Parathyroid adenoma (tissue), 2 donors: ENCODE measurements at regions not wholly inside any gene's neighbourhood (a gene's known extent, or its start where the extent isn't known, plus 50 kb on each side); places are given as distances from the start of the nearest gene placed in this dataset.
A peak's percentile ranks its signal among the peaks of the same experiment; 100 is the strongest.

ENCODE experiments used
- H2AFZ ChIP-seq: fragments of 300-600 bp; sonication (generic); one replicate; pipeline ENCODE4 v1.7.0; 2017; ENCODE audit warnings: antibody characterized with exemption, mild to moderate bottlenecking
- H3K27ac ChIP-seq: fragments of 300-600 bp; sonication (generic); one replicate; pipeline ENCODE4 v1.7.0; 2017
- H3K27me3 ChIP-seq: fragments of 300-600 bp; sonication (generic); one replicate; pipeline ENCODE4 v1.7.0; 2017; ENCODE audit warnings: low read length; ENCODE audit not compliant: control insufficient read depth, insufficient read depth
- H3K36me3 ChIP-seq: fragments of 300-600 bp; sonication (generic); one replicate; pipeline ENCODE4 v1.7.0; 2017; ENCODE audit warnings: low read length; ENCODE audit not compliant: control insufficient read depth, insufficient read depth
- H3K4me1 ChIP-seq: fragments of 300-600 bp; sonication (generic); one replicate; pipeline ENCODE4 v1.7.0; 2017; ENCODE audit warnings: control low read depth
- H3K4me2 ChIP-seq: fragments of 300-600 bp; sonication (generic); one replicate; pipeline ENCODE4 v1.7.0; 2017; ENCODE audit warnings: low read length
- H3K4me3 ChIP-seq: fragments of 300-600 bp; sonication (generic); one replicate; pipeline ENCODE4 v1.7.0; 2017; ENCODE audit warnings: low read depth, low read length
- H3K79me2 ChIP-seq: fragments of 300-600 bp; sonication (generic); one replicate; pipeline ENCODE4 v1.7.0; 2017; ENCODE audit warnings: control low read depth
- H3K9ac ChIP-seq: fragments of 300-600 bp; sonication (generic); one replicate; pipeline ENCODE4 v1.7.0; 2017; ENCODE audit warnings: mild to moderate bottlenecking
- H3K9me3 ChIP-seq: fragments of 300-600 bp; sonication (generic); one replicate; pipeline ENCODE4 v1.7.0; 2017; ENCODE audit warnings: low read length; ENCODE audit not compliant: control insufficient read depth
- TF ChIP-seq, protein P1 (sequence below): fragments of 300-600 bp; sonication (generic); IDR thresholded peaks from one replicate; pipeline ENCODE4 v1.7.0; 2017; ENCODE audit warnings: antibody characterized with exemption, mild to moderate bottlenecking
- donor health status: primary hyperparathyroidism.

DNA sequence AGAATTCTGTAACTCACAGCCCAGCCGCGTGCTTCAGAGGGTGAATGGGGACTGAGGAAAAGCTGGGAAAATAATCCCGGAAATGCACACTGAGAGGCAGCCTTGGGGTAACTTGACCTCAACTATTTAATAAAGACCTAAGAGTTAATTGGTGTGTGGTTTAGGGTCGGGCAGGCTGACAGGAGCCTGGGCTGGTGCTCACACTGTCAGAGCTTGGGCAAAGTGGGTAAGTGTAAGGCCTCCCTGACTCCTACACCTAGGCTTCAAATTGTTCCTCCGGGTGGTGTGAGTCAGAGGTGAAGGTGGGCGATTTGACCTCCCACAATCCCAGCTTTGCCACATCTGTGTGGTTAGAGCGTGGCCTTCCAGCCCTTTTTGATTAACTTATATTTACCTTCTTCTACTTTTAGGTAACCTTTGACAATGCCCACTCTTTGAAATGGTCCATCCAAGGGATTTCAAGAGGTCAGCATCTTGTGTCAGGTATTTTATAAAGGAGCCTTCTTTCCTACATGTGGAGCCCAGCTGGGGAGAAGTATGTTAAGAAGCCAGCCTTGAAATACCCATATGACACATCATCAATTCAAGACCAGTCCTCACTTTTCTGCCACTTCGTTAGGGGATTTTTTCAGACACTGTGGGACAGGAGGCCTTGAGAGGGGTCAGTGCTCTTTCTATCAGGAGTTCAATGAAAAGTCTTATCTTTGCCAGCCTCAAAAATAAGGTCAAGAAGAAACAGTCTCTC is 114.2 kb downstream of the NUFIP1 start:
- Histone ChIP-seq H3K9me3 (no peaks in the 10 kb centered on the region), H3K9ac (no peak overlapping the region), H3K4me2 (no peak overlapping the region), H3K27ac (no peak overlapping the region), H3K36me3 (no peaks in the 10 kb centered on the region), H3K4me1 (no peaks in the 10 kb centered on the region), H3K27me3 (no peaks in the 10 kb centered on the region), H3K4me3 (no peak overlapping the region), H2AFZ (no peak overlapping the region), H3K79me2 (no peaks in the 10 kb centered on the region)
- TF ChIP-seq, protein P1, sequence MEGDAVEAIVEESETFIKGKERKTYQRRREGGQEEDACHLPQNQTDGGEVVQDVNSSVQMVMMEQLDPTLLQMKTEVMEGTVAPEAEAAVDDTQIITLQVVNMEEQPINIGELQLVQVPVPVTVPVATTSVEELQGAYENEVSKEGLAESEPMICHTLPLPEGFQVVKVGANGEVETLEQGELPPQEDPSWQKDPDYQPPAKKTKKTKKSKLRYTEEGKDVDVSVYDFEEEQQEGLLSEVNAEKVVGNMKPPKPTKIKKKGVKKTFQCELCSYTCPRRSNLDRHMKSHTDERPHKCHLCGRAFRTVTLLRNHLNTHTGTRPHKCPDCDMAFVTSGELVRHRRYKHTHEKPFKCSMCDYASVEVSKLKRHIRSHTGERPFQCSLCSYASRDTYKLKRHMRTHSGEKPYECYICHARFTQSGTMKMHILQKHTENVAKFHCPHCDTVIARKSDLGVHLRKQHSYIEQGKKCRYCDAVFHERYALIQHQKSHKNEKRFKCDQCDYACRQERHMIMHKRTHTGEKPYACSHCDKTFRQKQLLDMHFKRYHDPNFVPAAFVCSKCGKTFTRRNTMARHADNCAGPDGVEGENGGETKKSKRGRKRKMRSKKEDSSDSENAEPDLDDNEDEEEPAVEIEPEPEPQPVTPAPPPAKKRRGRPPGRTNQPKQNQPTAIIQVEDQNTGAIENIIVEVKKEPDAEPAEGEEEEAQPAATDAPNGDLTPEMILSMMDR, result no peak

DNA sequence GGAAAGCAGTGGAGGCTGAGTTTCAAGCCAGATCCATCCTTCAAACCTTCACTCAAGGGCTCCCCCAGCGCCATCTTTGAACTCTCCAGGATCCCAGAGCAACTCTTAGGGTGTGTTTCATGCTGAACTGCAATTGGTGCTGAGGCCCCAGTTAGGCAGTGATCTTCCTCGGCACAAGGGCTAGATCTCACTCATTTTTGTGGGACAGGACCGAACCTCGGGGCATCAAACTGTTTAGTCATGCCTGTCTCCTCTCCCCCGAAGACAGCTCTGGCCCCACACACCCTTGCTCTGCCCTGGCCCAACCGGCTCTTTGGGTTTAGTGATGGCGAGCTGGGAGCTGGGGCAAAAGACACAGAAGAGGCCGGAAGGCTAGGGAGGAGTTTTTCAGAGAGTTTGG is 115.1 kb downstream of the NUFIP1 start:
- no peaks in the 10 kb centered on the region for H3K4me1 ChIP-seq
- no peak overlapping the region for H3K4me3 ChIP-seq
- TF ChIP-seq, protein P1, result no peak
- no peaks in the 10 kb centered on the region for H3K27me3 ChIP-seq
- H3K79me2 ChIP-seq, result no peaks in the 10 kb centered on the region
- no peak overlapping the region for H3K27ac ChIP-seq
- H3K36me3 ChIP-seq, result no peaks in the 10 kb centered on the region
- no peak overlapping the region for H3K4me2 ChIP-seq
- no peak overlapping the region for H3K9ac ChIP-seq
- H3K9me3 ChIP-seq, result no peaks in the 10 kb centered on the region
- H2AFZ ChIP-seq, result no peak overlapping the region

DNA sequence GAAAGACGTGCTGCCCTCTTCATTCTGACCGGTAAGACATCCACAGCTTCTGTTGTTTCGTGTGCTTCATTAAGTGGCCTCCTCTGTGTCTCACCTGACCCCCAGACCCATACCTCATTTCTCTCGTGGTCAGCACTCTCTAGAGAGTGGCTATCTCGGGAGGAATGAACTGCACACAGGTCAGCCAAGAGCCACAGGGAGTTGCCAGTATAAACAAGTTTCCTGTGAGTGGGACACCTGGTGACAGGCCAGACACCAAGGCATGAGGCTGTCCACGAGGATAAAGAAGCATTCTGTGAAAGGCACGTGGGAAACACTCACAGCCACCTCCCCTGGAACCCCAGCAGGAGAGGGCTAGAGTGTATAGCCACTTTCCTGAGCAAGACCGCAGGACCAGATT is 115.8 kb downstream of the NUFIP1 start:
- TF ChIP-seq, protein P1, result no peak
- Histone ChIP-seq H3K27me3 (no peaks in the 10 kb centered on the region), H3K79me2 (no peaks in the 10 kb centered on the region), H3K4me2 (no peak overlapping the region), H3K4me3 (no peak overlapping the region), H2AFZ (peak overlapping the region; percentile 50), H3K4me1 (no peaks in the 10 kb centered on the region), H3K9ac (no peak overlapping the region), H3K36me3 (no peaks in the 10 kb centered on the region), H3K9me3 (no peaks in the 10 kb centered on the region), H3K27ac (no peak overlapping the region)

DNA sequence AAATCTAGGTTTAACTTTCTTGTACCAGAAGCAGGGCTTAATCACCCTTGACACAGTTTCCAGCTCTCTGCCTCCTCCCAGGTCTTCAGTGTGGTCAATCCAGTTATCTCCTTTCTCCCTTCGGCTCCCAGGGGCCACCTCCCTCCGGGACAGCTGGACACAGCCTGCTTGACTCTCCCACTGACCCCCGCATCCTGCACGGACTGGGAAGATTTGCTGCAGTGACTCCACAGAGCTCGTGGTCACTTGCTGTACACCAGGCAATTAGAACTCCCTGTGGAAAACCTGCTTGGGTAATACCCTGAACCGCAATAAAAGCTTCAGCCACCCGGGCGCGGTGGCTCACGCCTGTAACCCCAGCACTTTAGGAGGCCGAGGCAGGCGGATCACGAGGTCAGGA is 116.5 kb downstream of the NUFIP1 start:
- Histone ChIP-seq H3K27me3 (no peaks in the 10 kb centered on the region), H3K36me3 (no peaks in the 10 kb centered on the region), H3K79me2 (no peaks in the 10 kb centered on the region), H3K9me3 (no peaks in the 10 kb centered on the region), H3K4me1 (no peaks in the 10 kb centered on the region), H3K9ac (no peak overlapping the region), H3K4me3 (no peak overlapping the region), H3K4me2 (no peak overlapping the region), H2AFZ (no peak overlapping the region), H3K27ac (no peak overlapping the region)
- TF ChIP-seq, protein P1, result no peak

DNA sequence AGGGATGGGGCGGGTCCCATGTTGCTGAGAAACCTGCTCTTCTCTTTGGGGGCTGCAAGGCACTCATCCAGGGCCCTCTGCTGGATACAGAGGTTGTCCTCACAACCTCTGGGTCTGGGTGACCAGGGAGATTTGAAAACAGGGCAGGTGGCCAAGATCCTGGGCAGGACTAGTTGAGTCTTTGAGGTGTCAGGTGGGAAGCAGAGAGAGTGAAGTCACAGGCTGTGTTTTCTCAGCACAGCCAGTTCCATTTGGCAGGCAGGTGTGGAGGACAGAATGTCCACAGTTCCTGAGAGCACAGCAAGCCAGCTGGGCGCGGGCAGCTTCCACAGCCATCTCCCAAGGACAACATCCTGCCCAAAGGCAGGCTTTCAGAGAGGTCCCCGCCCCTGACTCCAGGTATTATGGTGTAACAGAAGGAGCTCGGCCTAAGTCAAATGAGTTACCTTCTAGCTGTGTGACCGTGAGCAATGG is 118.8 kb downstream of the NUFIP1 start:
- TF ChIP-seq, protein P1, result no peak
- H3K9me3 ChIP-seq, result no peaks in the 10 kb centered on the region
- no peaks in the 10 kb centered on the region for H3K4me1 ChIP-seq
- no peak overlapping the region for H3K4me2 ChIP-seq
- no peak overlapping the region for H3K27ac ChIP-seq
- H3K4me3 ChIP-seq, result no peak overlapping the region
- H3K79me2 ChIP-seq, result no peaks in the 10 kb centered on the region
- H3K27me3 ChIP-seq, result no peaks in the 10 kb centered on the region
- peak overlapping the region; percentile 71 for H2AFZ ChIP-seq
- no peak overlapping the region for H3K9ac ChIP-seq
- no peaks in the 10 kb centered on the region for H3K36me3 ChIP-seq
